Activated T-cell treated with anti-CD3 and anti-CD28 coated beads, Interleukin-2, amount 50 U/mL, for 4 hours (primary cell): ENCODE measurements at regions not wholly inside any gene's neighbourhood (a gene's known extent, or its start where the extent isn't known, plus 50 kb on each side); places are given as distances from the start of the nearest gene placed in this dataset.
"Not testable (repeated sequence)": the region's sequence is repeated elsewhere in the genome, so short reads cannot be mapped to it uniquely, and the experiment has no call there.

Source experiments
- ATAC-seq, 2 donors: fragments of 200-7000 bp; cut with Tn5 transposase; one replicate each; pipeline ENCODE4 v1.10.0; 2021
- DNase-seq: peaks from one replicate; pipeline ENCODE4 v3.0.0-alpha.2; 2020
- H3K27me3 Mint-ChIP-seq: one replicate; pipeline ENCODE4 v1.8.0; 2021; ENCODE audit warnings: low read depth, mixed read lengths
- H3K36me3 Mint-ChIP-seq: one replicate; pipeline ENCODE4 v1.8.0; 2022; ENCODE audit warnings: mixed read lengths; ENCODE audit not compliant: insufficient read depth
- H3K4me1 Mint-ChIP-seq: one replicate; pipeline ENCODE4 v1.8.0; 2021; ENCODE audit warnings: low read depth, mixed read lengths
- H3K4me3 Mint-ChIP-seq: one replicate; pipeline ENCODE4 v1.8.0; 2021; ENCODE audit warnings: mild to moderate bottlenecking, moderate library complexity, mixed read lengths
- H3K9me3 Mint-ChIP-seq: one replicate; pipeline ENCODE4 v1.8.0; 2021; ENCODE audit warnings: mixed read lengths

GRCh38 chr18:28313602-28314001, 136.7 kb upstream of the CDH2 start:
- Mint-ChIP-seq H3K9me3 (peaks cover 23% of the 10 kb centered on the region), H3K4me3 (no peak overlapping the region), H3K4me1 (no peaks in the 10 kb centered on the region), H3K36me3 (no peaks in the 10 kb centered on the region), H3K27me3 (no peaks in the 10 kb centered on the region)
- DNase-seq (no peak), ATAC-seq (no peak)

GRCh38 chr18:28288784-28289183, 111.9 kb upstream of the CDH2 start:
- Mint-ChIP-seq H3K36me3 (no peaks in the 10 kb centered on the region), H3K27me3 (no peaks in the 10 kb centered on the region), H3K9me3 (peaks cover 19% of the 10 kb centered on the region), H3K4me1 (no peaks in the 10 kb centered on the region), H3K4me3 (no peak overlapping the region)
- ATAC-seq (no peak), DNase-seq (no peak)

GRCh38 chr18:28287146-28287545, 110.2 kb upstream of the CDH2 start:
- ATAC-seq (no peak), DNase-seq (no peak)
- H3K4me1 Mint-ChIP-seq = no peaks in the 10 kb centered on the region
- H3K36me3 Mint-ChIP-seq = no peaks in the 10 kb centered on the region
- H3K4me3 Mint-ChIP-seq = no peak overlapping the region
- H3K9me3 Mint-ChIP-seq = peaks cover 19% of the 10 kb centered on the region
- H3K27me3 Mint-ChIP-seq = no peaks in the 10 kb centered on the region

GRCh38 chr18:28284132-28284531, 107.2 kb upstream of the CDH2 start:
- no peak for DNase-seq
- Mint-ChIP-seq H3K9me3 (peaks cover 10% of the 10 kb centered on the region), H3K36me3 (no peaks in the 10 kb centered on the region), H3K4me1 (no peaks in the 10 kb centered on the region), H3K4me3 (no peak overlapping the region), H3K27me3 (no peaks in the 10 kb centered on the region)
- no peak for ATAC-seq

- no peak overlapping the region for H3K4me3 Mint-ChIP-seq
- DNase-seq (no peak), ATAC-seq (no peak)
- no peaks in the 10 kb centered on the region for H3K27me3 Mint-ChIP-seq
- no peaks in the 10 kb centered on the region for H3K36me3 Mint-ChIP-seq
- H3K4me1 Mint-ChIP-seq = no peaks in the 10 kb centered on the region
- peaks cover 14% of the 10 kb centered on the region for H3K9me3 Mint-ChIP-seq
Observed at GRCh38 chr18:28281400-28281799, 104.5 kb upstream of the CDH2 start.

GRCh38 chr18:28269750-28270149, 92.8 kb upstream of the CDH2 start:
- no peak for ATAC-seq
- Mint-ChIP-seq H3K4me1 (no peaks in the 10 kb centered on the region), H3K4me3 (no peak overlapping the region), H3K9me3 (peaks cover 6% of the 10 kb centered on the region), H3K27me3 (no peaks in the 10 kb centered on the region), H3K36me3 (no peaks in the 10 kb centered on the region)
- DNase-seq = no peak

- Mint-ChIP-seq H3K36me3 (no peaks in the 10 kb centered on the region), H3K4me1 (no peaks in the 10 kb centered on the region), H3K9me3 (peaks cover 11% of the 10 kb centered on the region), H3K4me3 (no peak overlapping the region), H3K27me3 (no peaks in the 10 kb centered on the region)
- ATAC-seq (no peak), DNase-seq (no peak)
Observed at GRCh38 chr18:28267878-28268625, 91.1 kb upstream of the CDH2 start.

- no peak for DNase-seq
- H3K4me3 Mint-ChIP-seq = no peak overlapping the region
- H3K9me3 Mint-ChIP-seq = peaks cover 13% of the 10 kb centered on the region
- no peak for ATAC-seq
- no peaks in the 10 kb centered on the region for H3K4me1 Mint-ChIP-seq
- no peaks in the 10 kb centered on the region for H3K36me3 Mint-ChIP-seq
- H3K27me3 Mint-ChIP-seq = no peaks in the 10 kb centered on the region
Observed at GRCh38 chr18:28267276-28267675, 90.3 kb upstream of the CDH2 start.

GRCh38 chr18:28256166-28256565, 79.2 kb upstream of the CDH2 start:
- no peak for DNase-seq
- H3K27me3 Mint-ChIP-seq = no peaks in the 10 kb centered on the region
- H3K9me3 Mint-ChIP-seq = peaks cover 3% of the 10 kb centered on the region
- H3K4me1 Mint-ChIP-seq = no peaks in the 10 kb centered on the region
- no peak for ATAC-seq
- H3K4me3 Mint-ChIP-seq = no peak overlapping the region
- H3K36me3 Mint-ChIP-seq = no peaks in the 10 kb centered on the region

- no peak for ATAC-seq
- peaks cover 8% of the 10 kb centered on the region for H3K9me3 Mint-ChIP-seq
- no peak overlapping the region for H3K4me3 Mint-ChIP-seq
- no peaks in the 10 kb centered on the region for H3K36me3 Mint-ChIP-seq
- H3K27me3 Mint-ChIP-seq = no peaks in the 10 kb centered on the region
- no peak for DNase-seq
- no peaks in the 10 kb centered on the region for H3K4me1 Mint-ChIP-seq
Observed at GRCh38 chr18:28248653-28249052, 71.7 kb upstream of the CDH2 start.

- DNase-seq = peak; percentile 4
- not testable (repeated sequence) for H3K27me3 Mint-ChIP-seq, H3K9me3 Mint-ChIP-seq, H3K36me3 Mint-ChIP-seq, H3K4me1 Mint-ChIP-seq, ATAC-seq, H3K4me3 Mint-ChIP-seq
Observed at GRCh38 chr18:28240626-28241025, 63.7 kb upstream of the CDH2 start.

- Mint-ChIP-seq H3K27me3 (no peaks in the 10 kb centered on the region), H3K4me1 (no peaks in the 10 kb centered on the region), H3K4me3 (no peak overlapping the region), H3K36me3 (no peaks in the 10 kb centered on the region), H3K9me3 (peaks cover 3% of the 10 kb centered on the region)
- ATAC-seq (no peak), DNase-seq (no peak)
Observed at GRCh38 chr18:28236487-28236886, 59.6 kb upstream of the CDH2 start.
